ENCODE measurements at regions not wholly inside any gene's neighbourhood (a gene's known extent, or its start where the extent isn't known, plus 50 kb on each side); places are given as distances from the start of the nearest gene placed in this dataset.

GRCh38 chr2:120809609-120810440, 74.2 kb downstream of the GLI2 start:
- no peak for DNase-seq (ENCODE audit: low read depth, low spot score)

More at GRCh38 chr2:120809609-120810440, 74.2 kb downstream of the GLI2 start:
- Histone ChIP-seq H3K79me2 (ENCODE audit: control insufficient read depth, insufficient read depth, low read length) (no peaks in the 10 kb centered on the region), H3K36me3 (ENCODE audit: control insufficient read depth in 2 of 2, extremely low read depth in 1 of 2, insufficient read depth in 2 of 2, low read length in 2 of 2) (no peaks in the 10 kb centered on the region), H3K27ac (ENCODE audit: insufficient read depth, low read depth, low read length) (no peak overlapping the region), H3K9me1 (replicated peaks; ENCODE audit: control insufficient read depth, extremely low read depth, insufficient read depth, low read length) (no peaks in the 10 kb centered on the region), H3K9me3 (replicated peaks; ENCODE audit: control insufficient read depth, insufficient read depth, low read length) (no peaks in the 10 kb centered on the region), H3K27me3 (ENCODE audit: control insufficient read depth in 2 of 2, insufficient read depth in 2 of 2, low read length in 2 of 2) (no peaks in the 10 kb centered on the region), H2AFZ (ENCODE audit: low read depth, low read length) (no peak overlapping the region), H4K20me1 (replicated peaks; ENCODE audit: control insufficient read depth, extremely low read depth, insufficient read depth, low read length) (no peaks in the 10 kb centered on the region), H3K9ac (replicated peaks; ENCODE audit: extremely low read depth, insufficient read depth, low read length) (no peak overlapping the region), H3K4me2 (ENCODE audit: insufficient read depth, low read length) (no peak overlapping the region), H3K4me3 (replicated peaks in 1 of 3; ENCODE audit: insufficient read depth in 1 of 3, low read depth in 1 of 3, low read length in 3 of 3) (no peak overlapping the region), H3K4me1 (ENCODE audit: control insufficient read depth, extremely low read depth, insufficient read depth, low read length) (no peaks in the 10 kb centered on the region)
- CTCF ChIA-PET = no interaction called here
- POLR2A ChIA-PET = interaction anchor here (0.6 kb wide), 1 partner anchor 397 kb away, joined by 5 read pairs; no protein-coding TSS in a partner anchor
- no peak for TF ChIP-seq JUN (IDR thresholded peaks at IDR 0.05; ENCODE audit: borderline replicate concordance, insufficient read depth, insufficient read length, low read depth)
- no peak for TF ChIP-seq CTCF (IDR thresholded peaks at IDR 0.05; ENCODE audit: extremely low read depth in 1 of 2, insufficient read depth in 1 of 2, low read depth in 1 of 2, low read length in 2 of 2)
- no peak for TF ChIP-seq EZH2 (IDR thresholded peaks at IDR 0.05; ENCODE audit: borderline replicate concordance, low read depth, low read length, severe bottlenecking)
- no peak for TF ChIP-seq FOS (IDR thresholded peaks at IDR 0.05; ENCODE audit: borderline replicate concordance, insufficient read depth, low read length)
- no peak for TF ChIP-seq POLR2A (IDR thresholded peaks at IDR 0.05; ENCODE audit: low read depth, low read length)
- no peak for TF ChIP-seq GATA2 (IDR thresholded peaks at IDR 0.05; ENCODE audit: insufficient read depth, insufficient read length, low read depth, low read length)
- no peak for FAIRE-seq
- BruUV-seq (replicated peaks) = no TSS peak
- intact Hi-C loops (cut with micrococcal nuclease) = no loop called here
- dilution Hi-C loops (cut with MboI; ENCODE audit: extremely low pct_ligation_motif_present, low sequenced_read_pairs) = no loop called here
